Tibial nerve (tissue), 4 donors: ENCODE measurements at regions not wholly inside any gene's neighbourhood (a gene's known extent, or its start where the extent isn't known, plus 50 kb on each side); places are given as distances from the start of the nearest gene placed in this dataset.

ENCODE experiments used
- CTCF ChIP-seq, 5 experiments: fragments of 200-600 bp in 3 of 5; fragments of 450-650 bp in 2 of 5; sonication (generic) in 3 of 5; IDR thresholded peaks; one replicate each; pipeline ENCODE4 v1.5.1; 2016 to 2019; ENCODE audit warnings: antibody characterized with exemption in 5 of 5, mild to moderate bottlenecking in 3 of 5, moderate library complexity in 2 of 5
- EP300 ChIP-seq, 2 donors: sonication (generic); formaldehyde crosslinking; IDR thresholded peaks; one replicate each; pipeline ENCODE4 v1.6.1; 2017; ENCODE audit warnings: antibody characterized with exemption in 2 of 2, mild to moderate bottlenecking in 1 of 2
- POLR2A ChIP-seq, 2 donors: fragments of 450-650 bp; IDR thresholded peaks; one replicate each; pipeline ENCODE4 v1.6.1; 2017; ENCODE audit warnings: antibody characterized with exemption in 2 of 2, mild to moderate bottlenecking in 2 of 2, moderate library complexity in 2 of 2

- TF ChIP-seq POLR2A (IDR thresholded peaks at IDR 0.05), result no peak
- no peak for TF ChIP-seq CTCF (IDR thresholded peaks at IDR 0.05)
- TF ChIP-seq EP300 (IDR thresholded peaks at IDR 0.05), result no peak
Measured at GRCh38 chr5:50903651-50904050, 237.2 kb downstream of the PARP8 start.
